ENCODE measurements at regions not wholly inside any gene's neighbourhood (a gene's known extent, or its start where the extent isn't known, plus 50 kb on each side); places are given as distances from the start of the nearest gene placed in this dataset.

DNA sequence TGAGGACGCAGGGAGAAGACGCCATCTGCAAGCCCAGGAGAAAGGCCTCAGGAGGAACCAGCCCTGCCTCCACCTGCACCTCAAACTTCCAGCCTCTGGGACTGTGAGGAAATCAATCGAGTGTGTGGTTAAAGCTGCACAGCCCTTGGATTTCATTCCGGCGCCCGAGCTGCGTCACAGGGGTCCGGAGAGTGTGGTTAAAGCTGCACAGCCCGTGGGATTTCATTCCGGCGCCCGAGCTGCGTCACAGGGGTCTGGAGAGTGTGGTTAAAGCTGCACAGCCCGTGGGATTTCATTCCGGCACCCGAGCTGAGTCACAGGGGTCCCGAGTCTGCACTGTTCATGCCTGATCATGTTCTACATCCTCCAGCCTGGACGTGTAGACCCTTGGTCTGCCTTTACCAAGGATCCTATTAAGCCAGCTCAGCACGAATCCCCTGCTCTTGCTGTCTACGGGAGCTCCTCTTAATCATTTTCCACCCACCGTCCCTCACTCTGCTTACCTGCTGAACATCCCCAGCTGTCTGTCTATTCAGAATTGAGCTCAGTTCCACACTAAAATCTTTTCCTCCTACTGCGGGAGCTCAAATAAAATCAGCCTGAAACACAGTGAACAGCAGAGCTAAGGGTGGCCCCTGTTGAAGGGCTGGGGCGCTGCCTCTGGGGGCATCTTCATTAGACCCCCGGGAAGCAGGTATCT is 73.0 kb upstream of the OLFM1 start:
- TF ChIP-seq GATA2 (IDR thresholded peaks at IDR 0.05; ENCODE audit: low read depth, low read length) (no peak), GATA3 (IDR thresholded peaks at IDR 0.05; ENCODE audit: low read depth, low read length) (no peak)

All from SH-SY5Y (cell line).